Hematopoietic multipotent progenitor cell treated with erythropoietin and hydrocortisone succinate and interleukin-3 and kit ligand, for 15 days (in vitro differentiated cells): ENCODE measurements at regions not wholly inside any gene's neighbourhood (a gene's known extent, or its start where the extent isn't known, plus 50 kb on each side); places are given as distances from the start of the nearest gene placed in this dataset.
"Not testable (repeated sequence)": the region's sequence is repeated elsewhere in the genome, so short reads cannot be mapped to it uniquely, and the experiment has no call there.

Experiments
- DNase-seq: peaks from one replicate; pipeline ENCODE4 v3.0.0-alpha.2; 2015; ENCODE audit warnings: low spot score

GRCh38 chr21:13921455-13921854, 289.3 kb downstream of the LIPI start:
- not testable (repeated sequence) for DNase-seq

GRCh38 chr21:13907385-13907784, 297.8 kb downstream of the POTED start:
- DNase-seq, result not testable (repeated sequence)

- not testable (repeated sequence) for DNase-seq
These were observed 287.1 kb downstream of the POTED start for GRCh38 chr21:13896596-13897247.

- DNase-seq, result not testable (repeated sequence)
These were observed 284.0 kb downstream of the POTED start for GRCh38 chr21:13893617-13894016.

- DNase-seq, result not testable (repeated sequence)
These were observed 283.4 kb downstream of the POTED start for GRCh38 chr21:13893025-13893424.

- not testable (repeated sequence) for DNase-seq
These were observed 282.7 kb downstream of the POTED start for GRCh38 chr21:13892146-13892751.

- not testable (repeated sequence) for DNase-seq
These were observed 279.6 kb downstream of the POTED start for GRCh38 chr21:13889176-13889575.

- DNase-seq, result not testable (repeated sequence)
These were observed 274.2 kb downstream of the POTED start for GRCh38 chr21:13883641-13884395.

- not testable (repeated sequence) for DNase-seq
These were observed 267.9 kb downstream of the POTED start for GRCh38 chr21:13877503-13877902.

GRCh38 chr21:13876999-13877398, 267.4 kb downstream of the POTED start:
- not testable (repeated sequence) for DNase-seq

- DNase-seq, result not testable (repeated sequence)
These were observed 264.4 kb downstream of the POTED start for GRCh38 chr21:13874001-13874400.

- no peak for DNase-seq
These were observed 245.1 kb downstream of the POTED start for GRCh38 chr21:13854638-13855037.

- not testable (repeated sequence) for DNase-seq
These were observed 241.2 kb downstream of the POTED start for GRCh38 chr21:13850808-13851207.

- not testable (repeated sequence) for DNase-seq
These were observed 239.9 kb downstream of the POTED start for GRCh38 chr21:13849489-13849888.

GRCh38 chr21:13846718-13847117, 237.1 kb downstream of the POTED start:
- not testable (repeated sequence) for DNase-seq

- DNase-seq, result not testable (repeated sequence)
These were observed 235.0 kb downstream of the POTED start for GRCh38 chr21:13844574-13844973.

GRCh38 chr21:13843081-13843480, 233.5 kb downstream of the POTED start:
- DNase-seq, result not testable (repeated sequence)

- DNase-seq, result not testable (repeated sequence)
These were observed 218.1 kb downstream of the POTED start for GRCh38 chr21:13827666-13828065.

- DNase-seq, result no peak
These were observed 217.6 kb downstream of the POTED start for GRCh38 chr21:13827201-13827600.

GRCh38 chr21:13826511-13826910, 216.9 kb downstream of the POTED start:
- DNase-seq, result not testable (repeated sequence)

- not testable (repeated sequence) for DNase-seq
These were observed 215.7 kb downstream of the POTED start for GRCh38 chr21:13825218-13825778.

GRCh38 chr21:13820286-13820685, 210.7 kb downstream of the POTED start:
- DNase-seq, result not testable (repeated sequence)
